Epidermal melanocyte (primary cell): ENCODE measurements at regions not wholly inside any gene's neighbourhood (a gene's known extent, or its start where the extent isn't known, plus 50 kb on each side); places are given as distances from the start of the nearest gene placed in this dataset.

Experiments used
- DNase-seq: peaks from one replicate; pipeline ENCODE4 v3.0.0; 2011; ENCODE audit warnings: low spot score; ENCODE audit not compliant: insufficient read length

GRCh38 chr5:139733698-139734538 is 61.7 kb upstream of the PSD2 start:
- DNase-seq, result peak; percentile 66

DNA sequence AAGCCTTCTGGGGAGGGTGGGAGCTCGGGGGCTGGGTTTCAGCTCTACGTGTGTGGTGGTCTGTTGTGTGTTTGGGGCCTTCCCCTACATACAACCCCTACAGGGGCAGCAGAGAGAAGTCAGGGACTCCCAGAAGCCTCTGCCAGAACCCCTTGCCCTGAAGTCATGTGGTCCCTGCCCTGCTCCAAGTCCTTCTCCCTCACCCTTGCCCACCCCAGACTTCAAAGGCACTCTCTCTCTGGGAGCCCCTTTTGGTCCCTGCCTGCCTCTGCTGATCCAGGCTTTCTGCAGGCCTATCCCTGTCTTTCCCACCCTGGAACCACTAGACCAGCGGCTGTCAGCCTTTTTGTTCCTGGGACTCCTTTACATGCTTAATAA is 61.1 kb upstream of the PSD2 start:
- DNase-seq, result no peak

GRCh38 chr5:139738193-139739149 is 57.1 kb upstream of the PSD2 start:
- DNase-seq, result peak; percentile 5

DNA sequence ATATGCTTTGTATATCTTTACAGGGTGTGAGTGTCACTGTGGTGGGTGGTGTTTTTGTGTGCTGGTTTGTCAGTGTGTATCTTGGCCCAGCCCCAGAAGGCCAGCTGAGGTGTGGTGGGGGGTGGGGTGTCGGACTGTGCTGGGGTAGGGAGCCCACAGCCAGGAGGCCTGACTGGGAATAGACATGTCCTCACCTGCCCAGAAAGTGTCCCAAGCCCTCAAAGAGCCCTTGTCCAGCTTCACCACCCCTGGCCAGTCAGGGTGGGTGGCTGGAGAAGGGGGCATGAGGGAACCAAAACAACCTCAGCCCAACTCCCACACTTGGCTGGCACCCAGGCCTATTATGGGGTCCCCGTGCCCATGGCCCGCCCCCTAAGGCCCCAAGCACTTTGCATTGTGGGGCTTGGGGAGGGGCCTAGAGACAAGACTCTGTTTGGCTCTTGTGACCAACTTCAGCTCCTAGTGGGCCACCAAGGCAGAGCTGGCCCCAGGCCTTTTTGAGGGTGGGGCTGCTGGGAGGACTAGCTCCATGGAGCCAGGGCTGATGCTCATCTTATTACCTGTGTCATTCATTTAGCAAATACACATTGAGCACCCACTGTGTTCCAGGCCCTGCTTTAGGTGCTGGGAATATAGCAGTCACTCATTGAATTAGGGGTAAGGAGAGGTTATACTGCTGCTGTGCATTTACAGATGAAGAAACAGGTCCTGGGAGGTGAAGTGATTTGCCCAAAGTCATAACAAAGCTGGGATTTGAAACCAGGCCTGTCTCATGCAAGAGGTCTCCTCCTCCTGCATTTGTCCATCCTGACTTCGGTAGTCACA is 56.2 kb upstream of the PSD2 start:
- peak; percentile 6 for DNase-seq

- DNase-seq, result peak; percentile 9
Measured at GRCh38 chr5:139740138-139740991, 55.2 kb upstream of the PSD2 start.

DNA sequence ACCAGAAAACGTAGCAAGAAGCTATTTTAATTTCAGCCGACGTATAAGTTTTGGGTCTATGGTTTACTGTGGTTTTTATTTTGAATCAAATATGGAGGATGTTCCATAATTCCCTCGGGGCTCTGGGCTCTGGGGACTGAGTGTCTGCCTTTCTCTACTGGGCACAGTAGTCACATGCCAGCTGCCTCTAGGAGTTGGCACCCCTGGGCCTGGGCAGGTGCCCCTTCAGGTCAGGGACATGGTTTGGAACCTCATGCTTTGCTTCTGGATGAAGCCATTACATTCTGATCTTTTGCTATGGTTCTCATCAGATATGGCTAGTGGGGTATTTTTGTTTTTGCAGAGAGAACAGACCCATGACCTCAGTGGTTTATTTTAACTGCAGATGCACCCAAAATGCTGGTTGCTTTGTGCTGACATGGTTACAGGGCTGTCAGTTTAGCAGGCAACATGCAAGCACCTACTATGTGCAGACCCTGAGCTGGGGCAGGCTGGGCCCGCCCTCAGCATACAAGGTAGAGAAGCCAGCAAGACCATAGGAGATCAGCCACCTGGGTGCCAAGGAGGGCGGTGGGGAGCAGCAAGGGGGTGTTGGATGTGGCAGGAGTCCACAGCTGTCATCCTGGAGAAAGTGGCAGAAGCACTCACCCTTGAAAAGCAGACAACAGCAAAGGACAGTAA is 54.5 kb upstream of the PSD2 start:
- peak; percentile 19 for DNase-seq

DNA sequence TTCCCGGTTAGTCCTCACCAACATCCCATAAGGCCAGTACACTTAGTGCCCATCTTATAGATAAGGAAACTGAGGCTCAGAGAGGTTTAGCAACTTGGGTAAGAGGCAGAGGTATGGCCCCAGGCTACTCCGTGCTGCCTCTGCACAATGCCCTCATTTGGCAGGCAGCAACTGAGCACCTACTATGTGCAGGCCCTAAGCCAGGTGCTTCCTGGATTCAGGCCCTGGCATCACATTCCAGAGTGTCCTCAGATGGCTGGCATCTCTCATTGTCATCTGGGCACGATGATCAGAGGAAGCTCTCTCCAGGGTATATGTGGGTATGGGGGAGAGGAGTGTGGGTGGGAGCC is 53.8 kb upstream of the PSD2 start:
- peak; percentile 13 for DNase-seq

- DNase-seq, result no peak
Measured at GRCh38 chr5:139742173-139742903, 53.3 kb upstream of the PSD2 start.

DNA sequence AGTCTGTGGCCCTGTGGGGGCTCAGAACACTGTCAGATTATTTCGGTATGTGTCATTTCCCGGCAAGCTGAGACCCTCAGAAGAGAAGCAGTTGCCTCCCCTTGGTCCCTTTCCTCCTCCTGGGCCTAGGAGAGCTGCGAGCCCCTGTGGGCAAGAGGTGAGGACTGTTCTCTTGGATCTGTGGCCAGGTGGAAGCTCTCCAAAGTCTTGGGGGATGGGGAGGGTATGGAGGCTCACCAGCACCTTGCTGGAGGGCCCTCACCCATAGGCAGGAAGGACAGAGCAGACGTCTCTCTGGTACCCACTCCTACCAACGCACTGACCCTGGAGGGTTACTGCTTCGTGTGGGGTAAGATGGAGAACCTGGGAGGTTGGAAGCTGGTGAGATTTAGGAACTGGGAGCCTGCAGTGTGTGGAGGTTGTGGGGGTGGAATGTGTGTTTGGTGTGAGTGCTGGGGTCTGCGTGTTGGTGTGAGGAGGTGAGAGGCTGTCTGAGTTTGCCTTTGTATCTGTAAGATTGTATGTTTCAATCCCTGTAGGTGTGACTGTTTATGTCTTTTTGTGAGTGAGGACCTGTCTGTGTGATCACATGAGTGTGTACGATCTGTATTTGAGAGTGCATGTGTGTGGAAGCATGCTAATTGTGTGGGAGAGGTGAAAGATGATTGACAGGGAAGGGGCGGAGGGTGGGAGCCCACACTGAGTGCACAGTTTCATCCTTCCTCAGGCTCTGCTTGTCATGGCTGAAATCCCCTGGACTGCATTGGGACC is 52.4 kb upstream of the PSD2 start:
- no peak for DNase-seq

- no peak for DNase-seq
Measured at GRCh38 chr5:139743804-139744203, 51.8 kb upstream of the PSD2 start.

DNA sequence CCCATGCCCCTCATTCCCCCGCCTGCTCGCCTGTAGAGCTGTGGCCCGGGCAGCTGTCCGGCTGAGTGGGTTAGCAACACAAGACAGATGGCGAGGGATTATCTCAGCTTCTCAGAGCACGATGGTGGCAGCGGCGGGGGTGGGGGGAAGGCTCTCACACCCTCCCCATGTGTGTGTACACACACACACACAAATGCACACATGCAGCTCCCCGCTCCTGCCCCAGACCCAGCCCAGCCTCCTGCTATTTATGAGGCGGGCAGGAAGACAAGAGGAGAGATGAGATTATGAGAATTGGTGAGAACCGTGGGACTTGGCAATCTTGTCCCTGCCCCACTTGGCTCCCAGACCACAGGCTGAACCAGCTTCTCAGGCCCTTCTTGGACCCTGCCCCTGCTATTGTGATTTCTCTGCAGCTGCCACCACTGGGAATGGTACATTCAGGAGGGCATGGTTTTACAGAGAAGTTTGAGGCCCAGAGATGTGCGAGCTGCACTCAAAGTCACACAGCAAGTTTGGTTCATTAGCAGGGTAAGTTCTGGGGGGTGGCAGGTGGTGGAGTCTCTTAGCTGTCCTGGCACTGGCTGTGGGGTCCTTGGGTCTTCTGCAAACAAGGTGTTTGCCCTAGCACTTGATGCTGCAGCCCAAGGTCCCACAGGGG is 51.0 kb upstream of the PSD2 start:
- DNase-seq, result no peak

DNA sequence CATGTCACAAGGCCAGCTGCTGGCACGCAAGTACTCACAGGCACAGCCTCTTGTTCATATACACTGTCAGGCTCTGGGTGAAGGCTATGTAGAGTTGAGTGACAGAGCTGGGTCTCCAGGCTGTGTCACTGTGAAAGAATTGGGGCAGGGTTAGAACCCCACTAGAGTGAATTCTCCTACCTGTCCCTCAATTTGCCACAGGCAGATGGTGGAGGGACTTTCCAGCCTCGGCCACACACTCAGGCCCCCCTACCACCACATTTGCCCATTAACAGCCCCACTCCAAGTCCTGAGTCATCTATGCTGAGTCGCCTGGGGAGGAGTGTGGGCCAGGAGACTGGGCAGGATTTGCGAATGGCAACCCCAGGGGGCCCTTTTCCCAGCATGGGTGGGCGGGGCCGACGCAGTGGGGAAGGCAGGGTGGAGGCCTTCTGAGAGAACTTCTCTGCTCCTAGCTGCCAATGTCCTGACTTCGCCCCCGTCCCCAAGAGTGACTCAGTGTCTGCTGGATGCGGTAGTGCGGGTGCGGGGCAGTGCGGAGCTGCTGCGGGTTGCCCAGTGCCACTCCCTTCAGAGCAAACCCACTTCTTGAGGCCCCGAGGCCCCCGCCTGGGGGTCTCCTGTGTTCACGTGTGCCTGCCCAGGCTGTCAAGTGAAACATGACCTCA is 50.3 kb upstream of the PSD2 start:
- DNase-seq, result no peak

- peak; percentile 69 for DNase-seq
Measured at GRCh38 chr5:139745800-139746690, 49.6 kb upstream of the PSD2 start.
